ENCODE measurements at regions not wholly inside any gene's neighbourhood (a gene's known extent, or its start where the extent isn't known, plus 50 kb on each side); places are given as distances from the start of the nearest gene placed in this dataset.
A peak's percentile ranks its signal among the peaks of the same experiment; 100 is the strongest.

GRCh38 chr6:141483598-141484061, 649.1 kb upstream of the GJE1 start:
- H3F3A ChIP-seq (ENCODE audit: insufficient read depth, low read length), result peaks cover 23% of the 10 kb centered on the region
- H3K9ac ChIP-seq (ENCODE audit: low read length), result peak overlapping the region; percentile 48; the same call in 1 of the 2 replicates
- H3K36me3 ChIP-seq (replicated peaks; ENCODE audit: insufficient read depth, low read length), result no peaks in the 10 kb centered on the region
- H3K9me2 ChIP-seq (replicated peaks; ENCODE audit: insufficient read depth, low read length), result no peaks in the 10 kb centered on the region
- H3K9me3 ChIP-seq (replicated peaks; ENCODE audit: insufficient read depth, low read length), result no peaks in the 10 kb centered on the region
- peaks cover 27% of the 10 kb centered on the region for H3K4me1 ChIP-seq (ENCODE audit: low read length)
- no peaks in the 10 kb centered on the region for H3K79me2 ChIP-seq (ENCODE audit: low read length)
- peak; percentile 93 for DNase-seq
- H2AFZ ChIP-seq (ENCODE audit: low read length), result peak overlapping the region; percentile 63
- H3K4me3 ChIP-seq (ENCODE audit: low read length), result peak overlapping the region; percentile 45
- H3K27ac ChIP-seq (ENCODE audit: low read length), result peak overlapping the region; percentile 92
- H3K27me3 ChIP-seq (replicated peaks; ENCODE audit: insufficient read depth, low read length), result no peaks in the 10 kb centered on the region
- H3K4me2 ChIP-seq (ENCODE audit: low read depth, low read length), result peak overlapping the region; percentile 72
- H4K20me1 ChIP-seq (ENCODE audit: insufficient read depth, low read length), result no peaks in the 10 kb centered on the region
- TF ChIP-seq EZH2phosphoT487 (IDR thresholded peaks at IDR 0.05; ENCODE audit: low read length), result no peak
- TF ChIP-seq, protein P1, sequence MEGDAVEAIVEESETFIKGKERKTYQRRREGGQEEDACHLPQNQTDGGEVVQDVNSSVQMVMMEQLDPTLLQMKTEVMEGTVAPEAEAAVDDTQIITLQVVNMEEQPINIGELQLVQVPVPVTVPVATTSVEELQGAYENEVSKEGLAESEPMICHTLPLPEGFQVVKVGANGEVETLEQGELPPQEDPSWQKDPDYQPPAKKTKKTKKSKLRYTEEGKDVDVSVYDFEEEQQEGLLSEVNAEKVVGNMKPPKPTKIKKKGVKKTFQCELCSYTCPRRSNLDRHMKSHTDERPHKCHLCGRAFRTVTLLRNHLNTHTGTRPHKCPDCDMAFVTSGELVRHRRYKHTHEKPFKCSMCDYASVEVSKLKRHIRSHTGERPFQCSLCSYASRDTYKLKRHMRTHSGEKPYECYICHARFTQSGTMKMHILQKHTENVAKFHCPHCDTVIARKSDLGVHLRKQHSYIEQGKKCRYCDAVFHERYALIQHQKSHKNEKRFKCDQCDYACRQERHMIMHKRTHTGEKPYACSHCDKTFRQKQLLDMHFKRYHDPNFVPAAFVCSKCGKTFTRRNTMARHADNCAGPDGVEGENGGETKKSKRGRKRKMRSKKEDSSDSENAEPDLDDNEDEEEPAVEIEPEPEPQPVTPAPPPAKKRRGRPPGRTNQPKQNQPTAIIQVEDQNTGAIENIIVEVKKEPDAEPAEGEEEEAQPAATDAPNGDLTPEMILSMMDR (IDR thresholded peaks at IDR 0.05; ENCODE audit: low read length), result no peak
- no peak for TF ChIP-seq EZH2 (optimal IDR thresholded peaks at IDR 0.05; ENCODE audit: low read depth, low read length)

GRCh38 chr6:141482796-141483597, 649.7 kb upstream of the GJE1 start:
- Histone ChIP-seq H3K27ac (ENCODE audit: low read length) (peak overlapping the region; percentile 92), H4K20me1 (ENCODE audit: insufficient read depth, low read length) (no peaks in the 10 kb centered on the region), H3K4me3 (ENCODE audit: low read length) (peak overlapping the region; percentile 45), H3F3A (ENCODE audit: insufficient read depth, low read length) (peaks cover 23% of the 10 kb centered on the region), H3K4me2 (ENCODE audit: low read depth, low read length) (peak overlapping the region; percentile 72), H3K36me3 (replicated peaks; ENCODE audit: insufficient read depth, low read length) (no peaks in the 10 kb centered on the region), H3K79me2 (ENCODE audit: low read length) (no peaks in the 10 kb centered on the region), H3K9me2 (replicated peaks; ENCODE audit: insufficient read depth, low read length) (no peaks in the 10 kb centered on the region), H3K27me3 (replicated peaks; ENCODE audit: insufficient read depth, low read length) (no peaks in the 10 kb centered on the region), H3K9ac (ENCODE audit: low read length) (peak overlapping the region; percentile 48), H3K4me1 (ENCODE audit: low read length) (peaks cover 21% of the 10 kb centered on the region), H2AFZ (ENCODE audit: low read length) (peak overlapping the region; percentile 63), H3K9me3 (replicated peaks; ENCODE audit: insufficient read depth, low read length) (no peaks in the 10 kb centered on the region)
- DNase-seq, result no peak
- no peak for TF ChIP-seq EZH2phosphoT487 (IDR thresholded peaks at IDR 0.05; ENCODE audit: low read length)
- TF ChIP-seq, protein P1 (IDR thresholded peaks at IDR 0.05; ENCODE audit: low read length), result no peak
- no peak for TF ChIP-seq EZH2 (optimal IDR thresholded peaks at IDR 0.05; ENCODE audit: low read depth, low read length)

GRCh38 chr6:141475259-141475658, 657.5 kb upstream of the GJE1 start:
- Histone ChIP-seq H3K79me2 (ENCODE audit: low read length) (no peaks in the 10 kb centered on the region), H3K4me3 (ENCODE audit: low read length) (no peak overlapping the region), H2AFZ (ENCODE audit: low read length) (no peak overlapping the region), H3K9me2 (replicated peaks; ENCODE audit: insufficient read depth, low read length) (no peaks in the 10 kb centered on the region), H3K27me3 (replicated peaks; ENCODE audit: insufficient read depth, low read length) (no peaks in the 10 kb centered on the region; the same call in 1 of the 2 replicates), H3K4me2 (ENCODE audit: low read depth, low read length) (no peak overlapping the region), H3K27ac (ENCODE audit: low read length) (no peak overlapping the region), H3K36me3 (replicated peaks; ENCODE audit: insufficient read depth, low read length) (no peaks in the 10 kb centered on the region), H3F3A (ENCODE audit: insufficient read depth, low read length) (peaks cover 9% of the 10 kb centered on the region), H3K4me1 (ENCODE audit: low read length) (peaks cover 8% of the 10 kb centered on the region), H3K9ac (ENCODE audit: low read length) (no peak overlapping the region), H3K9me3 (replicated peaks; ENCODE audit: insufficient read depth, low read length) (no peaks in the 10 kb centered on the region), H4K20me1 (ENCODE audit: insufficient read depth, low read length) (no peaks in the 10 kb centered on the region)
- DNase-seq, result no peak
- TF ChIP-seq EZH2 (optimal IDR thresholded peaks at IDR 0.05; ENCODE audit: low read depth, low read length) (no peak), EZH2phosphoT487 (IDR thresholded peaks at IDR 0.05; ENCODE audit: low read length) (no peak)
- TF ChIP-seq, protein P1 (IDR thresholded peaks at IDR 0.05; ENCODE audit: low read length), result no peak
